ENCODE measurements at regions not wholly inside any gene's neighbourhood (a gene's known extent, or its start where the extent isn't known, plus 50 kb on each side); places are given as distances from the start of the nearest gene placed in this dataset.

DNA sequence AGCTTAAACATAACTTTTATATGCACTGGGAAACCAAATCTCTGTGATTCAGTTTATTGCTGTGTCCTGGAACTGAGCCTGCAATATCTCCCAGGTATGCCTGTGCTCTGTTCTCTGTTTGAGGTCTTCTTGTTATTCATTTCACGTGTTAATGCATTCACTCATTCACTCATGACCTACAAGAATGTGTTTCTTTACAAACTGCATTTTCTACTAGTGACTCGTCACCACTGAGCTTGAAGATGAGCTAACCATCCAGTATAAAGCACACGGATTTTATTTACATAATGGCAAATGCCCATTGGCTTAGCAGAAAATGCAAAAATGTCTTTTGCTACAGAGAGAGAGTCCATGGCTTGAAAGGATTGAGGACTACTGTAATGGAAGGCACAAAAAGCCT, 75.0 kb upstream of the DUSP10 start:
- ATAC-seq (no peak), DNase-seq (no peak)
- no peaks in the 10 kb centered on the region for H3K9me3 ChIP-seq
- no peaks in the 10 kb centered on the region for H3K36me3 ChIP-seq (ENCODE audit: low read depth)
- H3K4me1 ChIP-seq (ENCODE audit: low read depth), result no peaks in the 10 kb centered on the region
- TF ChIP-seq, protein P1, sequence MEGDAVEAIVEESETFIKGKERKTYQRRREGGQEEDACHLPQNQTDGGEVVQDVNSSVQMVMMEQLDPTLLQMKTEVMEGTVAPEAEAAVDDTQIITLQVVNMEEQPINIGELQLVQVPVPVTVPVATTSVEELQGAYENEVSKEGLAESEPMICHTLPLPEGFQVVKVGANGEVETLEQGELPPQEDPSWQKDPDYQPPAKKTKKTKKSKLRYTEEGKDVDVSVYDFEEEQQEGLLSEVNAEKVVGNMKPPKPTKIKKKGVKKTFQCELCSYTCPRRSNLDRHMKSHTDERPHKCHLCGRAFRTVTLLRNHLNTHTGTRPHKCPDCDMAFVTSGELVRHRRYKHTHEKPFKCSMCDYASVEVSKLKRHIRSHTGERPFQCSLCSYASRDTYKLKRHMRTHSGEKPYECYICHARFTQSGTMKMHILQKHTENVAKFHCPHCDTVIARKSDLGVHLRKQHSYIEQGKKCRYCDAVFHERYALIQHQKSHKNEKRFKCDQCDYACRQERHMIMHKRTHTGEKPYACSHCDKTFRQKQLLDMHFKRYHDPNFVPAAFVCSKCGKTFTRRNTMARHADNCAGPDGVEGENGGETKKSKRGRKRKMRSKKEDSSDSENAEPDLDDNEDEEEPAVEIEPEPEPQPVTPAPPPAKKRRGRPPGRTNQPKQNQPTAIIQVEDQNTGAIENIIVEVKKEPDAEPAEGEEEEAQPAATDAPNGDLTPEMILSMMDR (IDR thresholded peaks at IDR 0.05), result no peak
- intact Hi-C loops (cut with DNase I, micrococcal nuclease), result no loop called here
- H3K4me3 ChIP-seq, result no peak overlapping the region

DNA sequence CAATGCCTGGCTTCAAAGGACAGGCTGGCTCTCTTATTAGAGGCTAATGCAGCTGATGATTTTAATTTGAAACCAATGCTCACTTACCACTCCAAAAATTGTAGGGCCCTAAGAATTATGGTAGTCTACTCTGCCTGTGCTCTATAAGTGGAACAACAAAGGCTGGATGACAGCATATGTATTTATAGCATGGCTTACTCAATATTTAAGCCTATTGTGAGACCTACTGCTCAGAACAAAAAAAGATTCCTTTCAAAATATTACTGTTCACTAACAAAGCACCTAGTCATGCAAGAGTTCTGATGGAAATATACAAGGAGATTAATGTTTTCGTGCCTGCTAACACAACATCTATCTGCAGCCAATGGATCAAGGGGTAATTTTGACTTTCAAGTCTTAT, 73.8 kb upstream of the DUSP10 start:
- H3K4me1 ChIP-seq (ENCODE audit: low read depth), result no peaks in the 10 kb centered on the region
- TF ChIP-seq, protein P1 (IDR thresholded peaks at IDR 0.05), result no peak
- DNase-seq, result no peak
- ATAC-seq, result no peak
- no peak overlapping the region for H3K4me3 ChIP-seq
- no peaks in the 10 kb centered on the region for H3K36me3 ChIP-seq (ENCODE audit: low read depth)
- H3K9me3 ChIP-seq, result no peaks in the 10 kb centered on the region
- intact Hi-C loops (cut with DNase I, micrococcal nuclease), result no loop called here

DNA sequence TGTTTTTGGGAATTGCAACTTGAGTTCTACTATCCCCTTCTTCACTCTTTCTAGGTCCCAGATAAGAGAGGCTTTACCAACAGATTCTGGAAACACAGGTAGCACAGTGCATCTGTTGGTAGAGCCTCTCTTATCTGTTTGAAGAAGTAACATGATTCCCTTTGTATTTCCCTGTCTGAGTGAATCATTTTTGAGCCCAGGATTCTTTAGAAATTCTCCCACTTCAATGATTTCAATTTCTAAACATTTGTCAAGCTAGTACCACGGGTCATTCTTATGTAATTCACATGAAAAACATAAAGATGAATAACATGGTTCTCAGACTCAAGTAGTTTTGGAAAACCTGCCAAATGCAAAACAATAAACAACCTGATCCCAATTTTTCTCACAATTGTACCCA, 72.0 kb upstream of the DUSP10 start:
- no peaks in the 10 kb centered on the region for H3K9me3 ChIP-seq
- H3K4me1 ChIP-seq (ENCODE audit: low read depth), result no peaks in the 10 kb centered on the region
- TF ChIP-seq, protein P1 (IDR thresholded peaks at IDR 0.05), result no peak
- DNase-seq (no peak), ATAC-seq (no peak)
- intact Hi-C loops (cut with DNase I, micrococcal nuclease), result no loop called here
- no peak overlapping the region for H3K4me3 ChIP-seq
- H3K36me3 ChIP-seq (ENCODE audit: low read depth), result no peaks in the 10 kb centered on the region

DNA sequence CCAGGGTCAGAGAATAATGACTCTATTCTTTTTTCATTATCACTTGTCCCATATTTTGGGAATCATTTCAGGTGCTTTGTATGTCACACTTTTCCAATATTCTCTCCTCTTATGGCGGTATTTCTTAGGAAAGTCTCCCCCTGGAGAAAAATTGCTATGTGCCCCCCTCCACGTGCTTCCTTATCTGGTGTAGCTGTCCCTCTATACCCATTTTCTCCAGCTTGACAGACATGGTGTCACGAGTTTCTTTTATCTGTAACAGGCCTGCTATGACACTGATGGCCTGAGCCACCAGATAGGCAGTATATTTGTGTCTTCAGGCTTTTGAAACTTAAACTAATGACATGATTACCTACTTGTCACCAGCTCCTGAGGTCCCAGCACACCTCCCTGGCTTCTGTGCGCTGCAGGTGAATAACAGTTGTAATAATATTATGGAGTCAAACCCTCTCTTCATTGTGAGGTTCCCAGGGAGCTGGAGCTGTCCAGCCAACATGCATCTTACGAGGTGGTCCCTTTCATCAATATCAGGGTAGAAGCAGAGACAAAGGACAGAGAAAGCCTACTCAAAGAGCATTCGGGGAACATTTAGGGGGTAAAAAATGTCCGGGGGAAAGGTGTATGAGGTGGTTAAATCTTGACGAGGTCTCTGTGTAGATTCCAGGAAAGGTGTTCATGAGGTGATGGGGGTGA, 71.2 kb upstream of the DUSP10 start:
- Histone ChIP-seq H3K9me3 (no peaks in the 10 kb centered on the region), H3K4me3 (no peak overlapping the region), H3K36me3 (ENCODE audit: low read depth) (no peaks in the 10 kb centered on the region), H3K4me1 (ENCODE audit: low read depth) (no peaks in the 10 kb centered on the region)
- TF ChIP-seq, protein P1 (IDR thresholded peaks at IDR 0.05), result no peak
- no peak for ATAC-seq
- intact Hi-C loops (cut with DNase I, micrococcal nuclease), result no loop called here
- DNase-seq, result no peak

DNA sequence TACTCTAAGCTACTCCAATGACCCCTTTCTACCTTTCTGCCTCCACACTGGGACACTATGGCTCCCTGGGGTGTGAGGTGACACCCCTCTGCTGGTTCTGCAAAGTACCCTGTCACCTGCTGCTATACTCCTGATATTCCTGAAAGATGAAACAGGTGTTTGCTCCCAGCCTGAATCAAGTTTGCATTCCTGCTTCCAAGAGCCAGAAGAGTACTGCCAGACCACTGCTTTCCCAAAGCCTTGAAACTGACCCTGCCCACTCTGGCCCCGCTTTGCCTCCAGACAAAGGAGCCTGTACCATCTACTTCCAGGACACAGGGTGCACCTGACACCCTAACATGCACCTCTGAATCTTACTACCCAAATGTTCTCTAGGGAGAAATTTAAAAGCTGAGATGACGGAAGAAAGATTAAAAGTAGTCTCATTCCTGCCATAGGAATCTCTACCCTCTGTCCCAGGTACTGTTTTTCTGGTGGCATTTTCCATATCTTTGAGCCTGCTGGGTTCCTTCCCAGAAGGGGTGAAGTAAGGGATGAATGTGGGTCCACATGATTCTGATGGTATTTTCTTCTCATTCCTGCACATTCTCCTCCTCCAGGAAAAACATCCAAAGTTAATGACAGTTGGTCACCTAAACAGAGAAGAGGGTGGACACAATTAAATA, 70.3 kb upstream of the DUSP10 start:
- no peaks in the 10 kb centered on the region for H3K9me3 ChIP-seq

More for the DNA sequence above, 70.3 kb upstream of the DUSP10 start:
- TF ChIP-seq, protein P1 (IDR thresholded peaks at IDR 0.05), result no peak
- DNase-seq, result no peak
- no peak overlapping the region for H3K4me3 ChIP-seq
- no peak for ATAC-seq
- H3K4me1 ChIP-seq (ENCODE audit: low read depth), result no peaks in the 10 kb centered on the region
- no peaks in the 10 kb centered on the region for H3K36me3 ChIP-seq (ENCODE audit: low read depth)
- intact Hi-C loops (cut with DNase I, micrococcal nuclease), result no loop called here

Measured in mucosa of descending colon (tissue), 3 donors.